Esophagus (tissue), 2 donors: ENCODE measurements at regions not wholly inside any gene's neighbourhood (a gene's known extent, or its start where the extent isn't known, plus 50 kb on each side); places are given as distances from the start of the nearest gene placed in this dataset.

Experiments used
- H3K27ac ChIP-seq, 2 donors: one replicate each; pipeline ENCODE4 v1.5.1; 2013; ENCODE audit warnings: low read depth in 2 of 2, mild to moderate bottlenecking in 2 of 2, inconsistent platforms in 1 of 2, low read length in 1 of 2, moderate library complexity in 1 of 2
- H3K27me3 ChIP-seq, 2 donors: one replicate each; pipeline ENCODE4 v1.6.1; 2013; ENCODE audit warnings: low read length in 2 of 2, control low read depth in 1 of 2, mild to moderate bottlenecking in 1 of 2; ENCODE audit not compliant: insufficient read depth in 2 of 2, control insufficient read depth in 1 of 2
- H3K36me3 ChIP-seq, 2 donors: one replicate each; pipeline ENCODE4 v1.6.1; 2013; ENCODE audit warnings: low read length in 1 of 2; ENCODE audit not compliant: control insufficient read depth in 2 of 2, insufficient read depth in 2 of 2
- H3K4me1 ChIP-seq, 2 donors: one replicate each; pipeline ENCODE4 v1.6.1; 2013; ENCODE audit warnings: low read length in 1 of 2; ENCODE audit not compliant: control insufficient read depth in 2 of 2, insufficient read depth in 2 of 2
- H3K4me3 ChIP-seq, 2 donors: one replicate each; pipeline ENCODE4 v1.5.1; 2013; ENCODE audit warnings: low read length in 2 of 2, mild to moderate bottlenecking in 2 of 2, low read depth in 1 of 2, moderate library complexity in 1 of 2
- H3K9me3 ChIP-seq, 2 donors: one replicate each; pipeline ENCODE4 v1.6.1; 2013; ENCODE audit warnings: mild to moderate bottlenecking in 2 of 2, low read depth in 1 of 2, low read length in 1 of 2, moderate library complexity in 1 of 2; ENCODE audit not compliant: control insufficient read depth in 2 of 2, insufficient read depth in 1 of 2
- WGBS, 2 donors: extraction: QIAGEN DNeasy Blood & Tissue Kit; methylation state at CpG; one replicate each; pipeline ENCODE4 v1.1.7; 2013; 5-methylcytosine and 5-hydroxymethylcytosine counted together
- donor health status: healthy with polysubstance abuse.
- donor health status: Bipolar disorder and iron deficiency.

- Histone ChIP-seq H3K27ac (no peak overlapping the region), H3K4me3 (no peak overlapping the region), H3K4me1 (no peaks in the 10 kb centered on the region), H3K9me3 (no peaks in the 10 kb centered on the region), H3K36me3 (no peaks in the 10 kb centered on the region), H3K27me3 (no peaks in the 10 kb centered on the region)
- 81 to 83% methylated on average over 2 of the region's 2 CpGs for WGBS, 2 donors
Observed at GRCh38 chr1:90795431-90795830, 78.3 kb upstream of the BARHL2 start.

- H3K4me1 ChIP-seq: no peaks in the 10 kb centered on the region
- no peaks in the 10 kb centered on the region for H3K9me3 ChIP-seq
- H3K4me3 ChIP-seq: no peak overlapping the region
- H3K27ac ChIP-seq: no peak overlapping the region
- 73 to 83% methylated on average over 3 of the region's 3 CpGs for WGBS, 2 donors
- no peaks in the 10 kb centered on the region for H3K36me3 ChIP-seq
- no peaks in the 10 kb centered on the region for H3K27me3 ChIP-seq
Observed at GRCh38 chr1:90786709-90787108, 69.6 kb upstream of the BARHL2 start.

GRCh38 chr1:90784186-90784847, 67.2 kb upstream of the BARHL2 start:
- Histone ChIP-seq H3K27ac (no peak overlapping the region), H3K9me3 (no peaks in the 10 kb centered on the region), H3K36me3 (no peaks in the 10 kb centered on the region), H3K4me1 (no peaks in the 10 kb centered on the region), H3K27me3 (no peaks in the 10 kb centered on the region), H3K4me3 (no peak overlapping the region)
- 61 to 62% methylated on average over 2 of the region's 2 CpGs for WGBS, 2 donors

DNA sequence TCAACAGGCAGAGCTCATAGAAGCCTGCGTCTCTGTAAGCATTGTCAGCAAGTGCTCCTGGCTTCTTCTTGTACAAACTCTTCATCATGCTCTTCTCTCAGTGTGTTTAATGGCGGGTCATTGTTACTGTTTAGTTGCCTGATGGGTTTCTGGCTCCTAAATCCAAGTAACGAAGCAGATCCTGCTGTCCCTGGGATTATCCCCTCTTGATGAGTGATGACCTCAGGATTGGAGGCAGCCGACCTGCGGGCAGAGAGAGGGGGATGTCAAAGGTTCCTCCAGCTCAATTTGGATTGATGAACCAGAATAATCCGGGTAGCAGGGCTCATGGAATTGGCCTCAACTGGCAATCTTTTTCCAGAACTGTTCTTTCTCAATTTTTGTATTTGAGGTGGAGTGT, 66.1 kb upstream of the BARHL2 start:
- Histone ChIP-seq H3K9me3 (no peaks in the 10 kb centered on the region), H3K36me3 (no peaks in the 10 kb centered on the region), H3K4me3 (no peak overlapping the region), H3K27ac (no peak overlapping the region), H3K4me1 (no peaks in the 10 kb centered on the region), H3K27me3 (no peaks in the 10 kb centered on the region)
- 70 to 75% methylated on average over 6 of the region's 6 CpGs for WGBS, 2 donors

GRCh38 chr1:90782046-90782445, 64.9 kb upstream of the BARHL2 start:
- H3K27ac ChIP-seq: no peak overlapping the region
- no peaks in the 10 kb centered on the region for H3K36me3 ChIP-seq
- H3K9me3 ChIP-seq: no peaks in the 10 kb centered on the region
- WGBS, 2 donors: 75 to 80% methylated on average over 2 of the region's 2 CpGs
- H3K4me1 ChIP-seq: no peaks in the 10 kb centered on the region
- H3K4me3 ChIP-seq: no peak overlapping the region
- no peaks in the 10 kb centered on the region for H3K27me3 ChIP-seq

- Histone ChIP-seq H3K36me3 (no peaks in the 10 kb centered on the region), H3K27me3 (no peaks in the 10 kb centered on the region), H3K27ac (no peak overlapping the region), H3K4me3 (no peak overlapping the region), H3K9me3 (no peaks in the 10 kb centered on the region), H3K4me1 (no peaks in the 10 kb centered on the region)
- WGBS, 2 donors: 58 to 70% methylated on average over 6 of the region's 6 CpGs
Observed at GRCh38 chr1:90781534-90781933, 64.4 kb upstream of the BARHL2 start.

GRCh38 chr1:90780981-90781380, 63.9 kb upstream of the BARHL2 start:
- Histone ChIP-seq H3K9me3 (no peaks in the 10 kb centered on the region), H3K36me3 (no peaks in the 10 kb centered on the region), H3K4me1 (no peaks in the 10 kb centered on the region), H3K27ac (no peak overlapping the region), H3K4me3 (no peak overlapping the region), H3K27me3 (no peaks in the 10 kb centered on the region)
- WGBS, 2 donors: 94 to 98% methylated on average over 2 of the region's 2 CpGs

- Histone ChIP-seq H3K4me1 (no peaks in the 10 kb centered on the region), H3K36me3 (no peaks in the 10 kb centered on the region), H3K27me3 (no peaks in the 10 kb centered on the region), H3K9me3 (no peaks in the 10 kb centered on the region), H3K27ac (no peak overlapping the region), H3K4me3 (no peak overlapping the region)
- WGBS, 2 donors: 75 to 83% methylated on average over 4 of the region's 4 CpGs
Observed at GRCh38 chr1:90779573-90779972, 62.5 kb upstream of the BARHL2 start.

DNA sequence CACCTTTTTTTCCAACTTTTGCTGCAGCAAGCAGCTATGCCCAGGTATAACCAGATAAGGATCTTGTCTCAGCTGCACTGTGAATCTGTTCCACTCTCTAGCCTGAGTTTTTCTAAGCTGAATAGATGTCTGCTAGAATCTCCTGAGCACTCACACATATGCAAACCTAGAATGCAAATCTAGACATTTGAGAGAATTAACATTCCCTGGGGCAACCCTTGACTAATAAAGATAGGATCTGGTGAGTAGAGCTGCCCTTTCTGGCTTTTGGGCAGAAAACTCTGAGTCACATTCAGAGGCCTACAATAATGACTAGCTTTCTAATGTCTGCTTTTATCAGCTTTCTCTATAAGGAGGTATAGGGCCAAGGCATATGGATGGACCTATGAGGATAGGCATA, 61.4 kb upstream of the BARHL2 start:
- no peaks in the 10 kb centered on the region for H3K36me3 ChIP-seq
- H3K9me3 ChIP-seq: no peaks in the 10 kb centered on the region
- no peak overlapping the region for H3K4me3 ChIP-seq
- no peaks in the 10 kb centered on the region for H3K27me3 ChIP-seq
- no peaks in the 10 kb centered on the region for H3K4me1 ChIP-seq
- H3K27ac ChIP-seq: no peak overlapping the region

- Histone ChIP-seq H3K9me3 (no peaks in the 10 kb centered on the region), H3K27me3 (no peaks in the 10 kb centered on the region), H3K4me1 (no peaks in the 10 kb centered on the region), H3K36me3 (no peaks in the 10 kb centered on the region), H3K4me3 (no peak overlapping the region), H3K27ac (no peak overlapping the region)
- WGBS, 2 donors: 83 to 84% methylated on average over 3 of the region's 3 CpGs
Observed at GRCh38 chr1:90773812-90774211, 56.7 kb upstream of the BARHL2 start.
